Psoas muscle (tissue), 7 donors: ENCODE measurements at regions not wholly inside any gene's neighbourhood (a gene's known extent, or its start where the extent isn't known, plus 50 kb on each side); places are given as distances from the start of the nearest gene placed in this dataset.
A peak's percentile ranks its signal among the peaks of the same experiment; 100 is the strongest.
"Not testable (repeated sequence)": the region's sequence is repeated elsewhere in the genome, so short reads cannot be mapped to it uniquely, and the experiment has no call there.

Experiments
- ATAC-seq, 4 donors: fragments of 200-7000 bp; cut with Tn5 transposase; one replicate each; pipeline ENCODE4 v1.9.1; 2020; ENCODE audit warnings: moderate library complexity in 3 of 4, mild to moderate bottlenecking in 2 of 4
- DNase-seq, 2 donors: peaks; one replicate each; pipeline ENCODE4 v3.0.0-alpha.2; 2020
- H3K27ac ChIP-seq: fragments of 200-600 bp; one replicate; pipeline ENCODE4 v1.8.0; 2022
- H3K27me3 ChIP-seq, 3 donors: fragments of 200-600 bp in 1 of 3; one replicate each; pipeline versions ENCODE4 v1.6.1 to v1.8.0; 2013 to 2022; ENCODE audit warnings: low read length in 2 of 3, mild to moderate bottlenecking in 2 of 3, moderate library complexity in 1 of 3; ENCODE audit not compliant: insufficient read depth in 3 of 3
- H3K36me3 ChIP-seq, 2 donors: fragments of 200-600 bp in 1 of 2; one replicate each; pipeline versions ENCODE4 v1.6.1 to v1.8.0; 2013 to 2022; ENCODE audit warnings: low read depth in 1 of 2, mild to moderate bottlenecking in 1 of 2, moderate library complexity in 1 of 2; ENCODE audit not compliant: insufficient read depth in 1 of 2
- H3K4me1 ChIP-seq: fragments of 200-600 bp; one replicate; pipeline ENCODE4 v1.8.0; 2022
- H3K4me3 ChIP-seq: fragments of 200-600 bp; one replicate; pipeline ENCODE4 v1.8.0; 2022; ENCODE audit warnings: mild to moderate bottlenecking
- H3K9me3 ChIP-seq: fragments of 200-600 bp; one replicate; pipeline ENCODE4 v1.8.0; 2022
- WGBS, 3 donors: extraction: QIAGEN DNeasy Blood & Tissue Kit; methylation state at CpG; one replicate each; pipeline versions ENCODE4 v1.1.6 to v1.1.7; 2013; 5-methylcytosine and 5-hydroxymethylcytosine counted together
- intact Hi-C, 2 donors: fragments of 100-400 bp; cut with DNase I; formaldehyde crosslinking; loops; one replicate each; pipeline versions ENCODE4 v1.11.0 to v1.14.2; 2022
- TF ChIP-seq, protein P1 (sequence below): fragments of 200-600 bp; IDR thresholded peaks from one replicate; pipeline ENCODE4 v1.8.0; 2022; ENCODE audit warnings: antibody characterized with exemption
- donor health status: healthy with polysubstance abuse.
- donor health status: DM: no; HTN: no; CAD: no; lungs with moderate emphysema.
- donor health status: Bipolar disorder and iron deficiency.
- donor health status: healthy.
- donor health status: DM: yes; HTN: yes; CAD: no.
- donor health status: DM: no; HTN: no; CAD: no.
- donor health status: DM: yes; HTN: yes; CAD: no.

- ATAC-seq (no peak), DNase-seq (no peak)
- 96 to 98% (median 97%) methylated on average over 6 of the region's 6 CpGs for WGBS, 3 donors
- Histone ChIP-seq H3K27ac (no peak overlapping the region), H3K4me1 (no peaks in the 10 kb centered on the region), H3K9me3 (no peaks in the 10 kb centered on the region), H3K4me3 (peak overlapping the region; percentile 57), H3K36me3 (peaks cover 0 to 17% of the 10 kb centered on the region in 2 donors), H3K27me3 (no peaks in the 10 kb centered on the region)
- TF ChIP-seq, protein P1, sequence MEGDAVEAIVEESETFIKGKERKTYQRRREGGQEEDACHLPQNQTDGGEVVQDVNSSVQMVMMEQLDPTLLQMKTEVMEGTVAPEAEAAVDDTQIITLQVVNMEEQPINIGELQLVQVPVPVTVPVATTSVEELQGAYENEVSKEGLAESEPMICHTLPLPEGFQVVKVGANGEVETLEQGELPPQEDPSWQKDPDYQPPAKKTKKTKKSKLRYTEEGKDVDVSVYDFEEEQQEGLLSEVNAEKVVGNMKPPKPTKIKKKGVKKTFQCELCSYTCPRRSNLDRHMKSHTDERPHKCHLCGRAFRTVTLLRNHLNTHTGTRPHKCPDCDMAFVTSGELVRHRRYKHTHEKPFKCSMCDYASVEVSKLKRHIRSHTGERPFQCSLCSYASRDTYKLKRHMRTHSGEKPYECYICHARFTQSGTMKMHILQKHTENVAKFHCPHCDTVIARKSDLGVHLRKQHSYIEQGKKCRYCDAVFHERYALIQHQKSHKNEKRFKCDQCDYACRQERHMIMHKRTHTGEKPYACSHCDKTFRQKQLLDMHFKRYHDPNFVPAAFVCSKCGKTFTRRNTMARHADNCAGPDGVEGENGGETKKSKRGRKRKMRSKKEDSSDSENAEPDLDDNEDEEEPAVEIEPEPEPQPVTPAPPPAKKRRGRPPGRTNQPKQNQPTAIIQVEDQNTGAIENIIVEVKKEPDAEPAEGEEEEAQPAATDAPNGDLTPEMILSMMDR: no peak
- intact Hi-C loops: loop anchor here in 1 of 2 donors (5.0 kb wide), 1 partner anchor 766 kb away; a partner anchor contains a TSS
These were observed 121.3 kb upstream of the PRSS16 start for GRCh38 chr6:27126046-27126814.

- TF ChIP-seq, protein P1: peak; percentile 87
- H3K36me3 ChIP-seq: peaks cover 0 to 17% of the 10 kb centered on the region in 2 donors
- H3K4me3 ChIP-seq: peak overlapping the region; percentile 57
- peak overlapping the region; percentile 36 for H3K27ac ChIP-seq
- DNase-seq (peak; percentile 82 to 90), ATAC-seq (peak; percentile 82 to 85 (median 84))
- 18 to 20% (median 19%) methylated on average over 23 of the region's 23 CpGs for WGBS, 3 donors
- H3K4me1 ChIP-seq: no peaks in the 10 kb centered on the region
- H3K9me3 ChIP-seq: no peaks in the 10 kb centered on the region
- intact Hi-C loops: loop anchor here in 1 of 2 donors (5.0 kb wide), 1 partner anchor 765 kb away; a partner anchor contains a TSS
- H3K27me3 ChIP-seq: no peaks in the 10 kb centered on the region
These were observed 120.5 kb upstream of the PRSS16 start for GRCh38 chr6:27126815-27127537.

DNA sequence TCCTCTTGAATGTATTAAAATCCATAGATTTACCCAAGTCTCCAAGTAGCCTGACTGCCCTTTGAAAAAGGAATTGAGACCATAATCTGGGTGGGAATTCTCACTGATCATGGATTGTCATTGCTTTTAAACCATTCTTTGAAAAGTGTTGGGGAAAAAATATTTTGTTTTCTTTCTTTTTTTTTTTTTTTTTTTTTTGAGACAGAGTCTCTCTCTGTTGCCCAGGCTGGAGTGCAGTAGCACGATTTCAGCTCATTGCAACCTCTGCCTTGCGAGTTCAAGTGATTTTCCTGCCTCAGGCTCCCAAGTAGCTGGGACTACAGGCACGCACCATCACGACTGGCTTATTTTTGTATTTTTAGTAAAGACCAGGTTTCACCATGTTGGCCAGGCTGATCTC lies 119.6 kb upstream of the PRSS16 start:
- WGBS, 3 donors: 87 to 96% (median 94%) methylated on average over 4 of the region's 4 CpGs
- not testable (repeated sequence) for H3K27me3 ChIP-seq, DNase-seq, H3K4me3 ChIP-seq, H3K4me1 ChIP-seq, H3K9me3 ChIP-seq, H3K27ac ChIP-seq, ATAC-seq
- intact Hi-C loops: loop anchor here in 1 of 2 donors (5.0 kb wide), 1 partner anchor 764 kb away; a partner anchor contains a TSS
- peaks cover 0 to 13% of the 10 kb centered on the region in 2 donors for H3K36me3 ChIP-seq

DNA sequence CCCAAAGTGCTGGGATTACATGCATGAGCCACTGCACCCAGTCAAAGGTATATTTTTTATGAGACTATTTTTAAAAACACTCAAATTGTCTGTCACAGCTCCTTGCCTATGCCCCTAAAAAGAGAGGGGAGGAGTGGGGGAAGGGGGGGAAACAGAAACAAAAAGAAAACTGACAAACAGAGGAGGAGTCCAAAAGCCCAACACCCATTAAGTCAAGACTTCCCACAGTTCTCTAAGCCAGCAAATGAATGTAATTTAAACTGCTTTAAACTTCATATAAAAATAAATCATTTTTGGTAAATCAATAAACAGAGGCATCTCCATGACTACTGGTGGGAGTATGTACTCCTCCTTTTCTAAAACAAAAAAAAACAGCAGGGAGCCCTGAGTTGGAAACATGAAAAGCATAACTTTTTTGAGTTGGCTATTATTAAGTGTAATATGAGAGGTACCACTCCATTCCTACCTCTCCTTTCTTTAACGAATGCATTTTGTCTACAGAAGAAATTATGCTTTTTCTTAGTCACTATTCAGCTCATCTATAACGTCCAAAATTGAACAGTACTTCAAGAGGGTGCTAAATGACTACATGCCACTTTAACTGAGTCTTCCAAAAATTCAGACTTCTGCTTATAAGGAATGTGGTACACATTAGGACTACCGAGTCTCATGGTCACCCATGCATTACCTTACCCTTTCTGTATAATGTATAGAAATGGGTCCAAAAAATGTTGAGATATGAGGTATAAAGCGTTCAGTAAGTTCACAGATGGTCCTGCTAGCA lies 119.0 kb upstream of the PRSS16 start:
- DNase-seq (no peak), ATAC-seq (no peak)
- WGBS, 3 donors: 74 to 88% (median 78%) methylated on average over 4 of the region's 4 CpGs
- Histone ChIP-seq H3K4me1 (no peaks in the 10 kb centered on the region), H3K27me3 (no peaks in the 10 kb centered on the region), H3K36me3 (peaks cover 0 to 12% of the 10 kb centered on the region in 2 donors), H3K4me3 (no peak overlapping the region), H3K9me3 (no peaks in the 10 kb centered on the region), H3K27ac (no peak overlapping the region)
- TF ChIP-seq, protein P1: no peak
- intact Hi-C loops: loop anchor here in 1 of 2 donors (5.0 kb wide), 1 partner anchor 764 kb away; a partner anchor contains a TSS
